ENCODE measurements at regions not wholly inside any gene's neighbourhood (a gene's known extent, or its start where the extent isn't known, plus 50 kb on each side); places are given as distances from the start of the nearest gene placed in this dataset.
A peak's percentile ranks its signal among the peaks of the same experiment; 100 is the strongest.

DNA sequence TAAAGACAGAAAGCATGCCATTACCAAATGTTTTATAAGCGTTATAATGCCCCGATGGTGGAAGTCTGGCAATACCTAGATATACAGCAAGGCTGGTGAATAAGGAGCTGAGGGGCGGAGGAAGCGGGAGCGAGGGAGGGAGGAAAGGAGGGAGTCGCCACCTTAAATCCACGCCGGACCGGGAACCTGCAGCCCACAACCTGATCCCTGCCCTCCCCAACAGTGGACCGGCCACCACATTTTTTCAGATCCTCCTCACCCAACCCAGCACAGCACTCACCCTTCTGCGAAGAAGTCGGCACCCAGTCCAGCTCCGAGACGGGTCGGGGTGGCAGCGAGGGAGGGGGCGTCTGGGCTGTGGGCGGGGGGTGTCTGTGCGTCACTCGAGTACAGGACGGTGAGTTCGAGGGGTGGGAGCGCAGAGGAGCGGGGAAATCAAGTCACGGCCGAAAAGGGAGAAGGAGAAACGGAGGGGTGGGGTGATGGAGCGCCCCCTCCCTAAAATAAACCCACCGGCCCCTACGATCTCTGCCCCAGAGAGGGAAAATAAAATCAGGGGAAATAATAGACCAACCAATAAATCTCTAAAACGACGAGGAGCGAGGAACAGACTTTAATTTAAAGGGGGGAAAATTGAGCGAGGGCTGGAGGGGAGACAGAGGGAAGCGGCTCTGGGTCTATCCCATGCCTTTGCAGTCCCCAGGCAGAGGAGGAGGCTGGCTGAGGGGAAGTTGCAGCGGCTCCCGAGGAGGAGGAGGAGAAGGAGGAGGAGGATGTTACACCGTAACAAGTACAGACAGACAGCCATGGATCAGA is 96.5 kb upstream of the SERTAD2 start:
- peak; percentile 11 to 19 for TF ChIP-seq CTCF (conservative IDR thresholded peaks at IDR 0.05 in 1 of 2, IDR thresholded peaks at IDR 0.05 in 1 of 2; ENCODE audit: low read depth in 1 of 2, low read length in 2 of 2)
- TF ChIP-seq EZH2 (IDR thresholded peaks at IDR 0.05; ENCODE audit: low read length, missing control alignments): no peak
- H3K27ac ChIP-seq (ENCODE audit: insufficient read depth, low read length): peak overlapping the region; percentile 88
- H3K9ac ChIP-seq (ENCODE audit: insufficient read depth, low read length): peak overlapping the region; percentile 68
- no peaks in the 10 kb centered on the region for H3K36me3 ChIP-seq (ENCODE audit: control insufficient read depth, insufficient read depth, low read length)
- peaks cover 2% of the 10 kb centered on the region for H3K4me1 ChIP-seq (ENCODE audit: control insufficient read depth, extremely low read depth, insufficient read depth, low read length)
- peaks cover 3% of the 10 kb centered on the region for H3K79me2 ChIP-seq (ENCODE audit: control insufficient read depth, insufficient read depth, low read length)
- H3K4me2 ChIP-seq (ENCODE audit: extremely low read depth, insufficient read depth, low read length): peak overlapping the region; percentile 84
- peak; percentile 40 to 60 for DNase-seq (ENCODE audit: low read depth in 2 of 2)
- H3K27me3 ChIP-seq (ENCODE audit: control insufficient read depth, insufficient read depth, low read length): no peaks in the 10 kb centered on the region
- no peaks in the 10 kb centered on the region for H4K20me1 ChIP-seq (ENCODE audit: control insufficient read depth, extremely low read depth, insufficient read depth, low read length)
- peak overlapping the region; percentile 82 for H2AFZ ChIP-seq (ENCODE audit: low read length)
- no peaks in the 10 kb centered on the region for H3K9me3 ChIP-seq (ENCODE audit: control insufficient read depth, insufficient read depth, low read depth, low read length)
- peak overlapping the region; percentile 70 to 91 (median 88) for H3K4me3 ChIP-seq (replicated peaks in 1 of 4; ENCODE audit: control extremely low read depth in 1 of 4, insufficient read depth in 1 of 4, low read depth in 3 of 4, low read length in 4 of 4)

- H2AFZ ChIP-seq (ENCODE audit: low read length): peak overlapping the region; percentile 82
- H3K4me1 ChIP-seq (ENCODE audit: control insufficient read depth, extremely low read depth, insufficient read depth, low read length): peaks cover 2% of the 10 kb centered on the region
- DNase-seq (ENCODE audit: low read depth in 2 of 2): peak; percentile 100
These were observed 97.1 kb upstream of the SERTAD2 start for GRCh38 chr2:64750817-64751285.

More at GRCh38 chr2:64750817-64751285, 97.1 kb upstream of the SERTAD2 start:
- Histone ChIP-seq H3K27ac (ENCODE audit: insufficient read depth, low read length) (peak overlapping the region; percentile 88), H3K36me3 (ENCODE audit: control insufficient read depth, insufficient read depth, low read length) (no peaks in the 10 kb centered on the region), H3K9me3 (ENCODE audit: control insufficient read depth, insufficient read depth, low read depth, low read length) (no peaks in the 10 kb centered on the region), H3K4me3 (replicated peaks in 1 of 4; ENCODE audit: control extremely low read depth in 1 of 4, insufficient read depth in 1 of 4, low read depth in 3 of 4, low read length in 4 of 4) (peak overlapping the region; percentile 70 to 91 (median 88)), H3K4me2 (ENCODE audit: extremely low read depth, insufficient read depth, low read length) (peak overlapping the region; percentile 84), H3K79me2 (ENCODE audit: control insufficient read depth, insufficient read depth, low read length) (peaks cover 3% of the 10 kb centered on the region), H4K20me1 (ENCODE audit: control insufficient read depth, extremely low read depth, insufficient read depth, low read length) (no peaks in the 10 kb centered on the region), H3K9ac (ENCODE audit: insufficient read depth, low read length) (peak overlapping the region; percentile 68), H3K27me3 (ENCODE audit: control insufficient read depth, insufficient read depth, low read length) (no peaks in the 10 kb centered on the region)
- no peak for TF ChIP-seq CTCF (conservative IDR thresholded peaks at IDR 0.05 in 1 of 2, IDR thresholded peaks at IDR 0.05 in 1 of 2; ENCODE audit: low read depth in 1 of 2, low read length in 2 of 2)
- no peak for TF ChIP-seq EZH2 (IDR thresholded peaks at IDR 0.05; ENCODE audit: low read length, missing control alignments)

Data from fibroblast of lung (primary cell).